ENCODE measurements at regions not wholly inside any gene's neighbourhood (a gene's known extent, or its start where the extent isn't known, plus 50 kb on each side); places are given as distances from the start of the nearest gene placed in this dataset.

GRCh38 chr14:97452314-97452713 lies 655.1 kb downstream of the VRK1 start:
- Mint-ChIP-seq H3K9me3 (peaks cover 3% of the 10 kb centered on the region), H3K27ac (no peak overlapping the region), H3K36me3 (ENCODE audit: low read depth) (peaks cover 21% of the 10 kb centered on the region), H3K4me3 (no peak overlapping the region), H3K27me3 (no peaks in the 10 kb centered on the region), H3K4me1 (peaks cover 34% of the 10 kb centered on the region)
- CTCF ChIA-PET, result interaction anchor here (1.3 to 2.4 kb wide), 2 partner anchors 10 to 133 kb away, joined by 5 to 8 read pairs; no protein-coding TSS in a partner anchor
- no peak for DNase-seq
- POLR2A ChIA-PET, result interaction anchor here (0.6 kb wide), 1 partner anchor 44 kb away, joined by 3 read pairs; no protein-coding TSS in a partner anchor

GRCh38 chr14:97453991-97454390 lies 656.8 kb downstream of the VRK1 start:
- H3K36me3 Mint-ChIP-seq (ENCODE audit: low read depth), result peaks cover 28% of the 10 kb centered on the region
- H3K4me1 Mint-ChIP-seq, result peaks cover 48% of the 10 kb centered on the region
- no peak overlapping the region for H3K27ac Mint-ChIP-seq
- peaks cover 3% of the 10 kb centered on the region for H3K9me3 Mint-ChIP-seq
- no peak overlapping the region for H3K4me3 Mint-ChIP-seq
- ChIA-PET CTCF (no interaction called here), POLR2A (no interaction called here)
- no peak for DNase-seq
- no peaks in the 10 kb centered on the region for H3K27me3 Mint-ChIP-seq

- Mint-ChIP-seq H3K4me3 (no peak overlapping the region), H3K27ac (peak overlapping the region; percentile 98), H3K4me1 (peaks cover 62% of the 10 kb centered on the region), H3K9me3 (peaks cover 10% of the 10 kb centered on the region), H3K27me3 (no peaks in the 10 kb centered on the region), H3K36me3 (ENCODE audit: low read depth) (peaks cover 39% of the 10 kb centered on the region)
- CTCF ChIA-PET, result interaction anchor here (1.0 to 2.6 kb wide), 4 partner anchors 12 to 520 kb away, joined by 3 to 12 read pairs (median 6); no protein-coding TSS in a partner anchor
- POLR2A ChIA-PET, result interaction anchor here (0.9 to 4.0 kb wide), 11 partner anchors 8 to 149 kb away, joined by 3 to 23 read pairs (median 6); no protein-coding TSS in a partner anchor
- no peak for DNase-seq
These were observed 659.3 kb downstream of the VRK1 start for GRCh38 chr14:97456462-97456861.

- ChIA-PET CTCF (interaction anchor here (1.0 to 2.6 kb wide), 5 partner anchors 12 to 536 kb away, joined by 3 to 12 read pairs (median 3); no protein-coding TSS in a partner anchor), POLR2A (interaction anchor here (0.7 to 4.0 kb wide), 14 partner anchors 9 to 1528 kb away, joined by 3 to 23 read pairs (median 5); no protein-coding TSS in a partner anchor)
- no peaks in the 10 kb centered on the region for H3K27me3 Mint-ChIP-seq
- H3K27ac Mint-ChIP-seq, result peak overlapping the region; percentile 98
- peak overlapping the region; percentile 37 for H3K4me3 Mint-ChIP-seq
- H3K36me3 Mint-ChIP-seq (ENCODE audit: low read depth), result peaks cover 44% of the 10 kb centered on the region
- peaks cover 58% of the 10 kb centered on the region for H3K4me1 Mint-ChIP-seq
- H3K9me3 Mint-ChIP-seq, result peaks cover 12% of the 10 kb centered on the region
- peak; percentile 79 for DNase-seq
These were observed 659.8 kb downstream of the VRK1 start for GRCh38 chr14:97456958-97457357.

- DNase-seq, result no peak
- Mint-ChIP-seq H3K27ac (peak overlapping the region; percentile 98), H3K36me3 (ENCODE audit: low read depth) (peaks cover 47% of the 10 kb centered on the region), H3K27me3 (no peaks in the 10 kb centered on the region), H3K9me3 (peaks cover 17% of the 10 kb centered on the region), H3K4me3 (peak overlapping the region; percentile 89), H3K4me1 (peaks cover 52% of the 10 kb centered on the region)
- CTCF ChIA-PET, result interaction anchor here (1.0 to 2.6 kb wide), 7 partner anchors 13 to 536 kb away, joined by 3 to 12 read pairs (median 6); no protein-coding TSS in a partner anchor
- POLR2A ChIA-PET, result interaction anchor here (0.7 to 4.0 kb wide), 20 partner anchors 10 to 1814 kb away, joined by 3 to 23 read pairs (median 5); partner anchors contain the start of gene BCL11B
These were observed 660.4 kb downstream of the VRK1 start for GRCh38 chr14:97457575-97458085.

- CTCF ChIA-PET, result interaction anchor here (0.6 to 2.6 kb wide), 9 partner anchors 14 to 1808 kb away, joined by 3 to 12 read pairs (median 4); no protein-coding TSS in a partner anchor
- Mint-ChIP-seq H3K4me1 (peaks cover 52% of the 10 kb centered on the region), H3K36me3 (ENCODE audit: low read depth) (peaks cover 52% of the 10 kb centered on the region), H3K27me3 (no peaks in the 10 kb centered on the region), H3K4me3 (peak overlapping the region; percentile 89), H3K9me3 (peaks cover 23% of the 10 kb centered on the region), H3K27ac (peak overlapping the region; percentile 98)
- no peak for DNase-seq
- POLR2A ChIA-PET, result interaction anchor here (0.6 to 4.0 kb wide), 19 partner anchors 10 to 1816 kb away, joined by 3 to 23 read pairs (median 6); partner anchors contain the start of gene BCL11B
These were observed 661.1 kb downstream of the VRK1 start for GRCh38 chr14:97458255-97458654.

- peaks cover 57% of the 10 kb centered on the region for H3K36me3 Mint-ChIP-seq (ENCODE audit: low read depth)
- peak; percentile 87 for DNase-seq
- H3K4me1 Mint-ChIP-seq, result peaks cover 52% of the 10 kb centered on the region
- CTCF ChIA-PET, result interaction anchor here (0.6 to 2.6 kb wide), 9 partner anchors 14 to 1808 kb away, joined by 3 to 12 read pairs (median 4); no protein-coding TSS in a partner anchor
- H3K9me3 Mint-ChIP-seq, result peaks cover 26% of the 10 kb centered on the region
- H3K27ac Mint-ChIP-seq, result peak overlapping the region; percentile 98
- H3K4me3 Mint-ChIP-seq, result peak overlapping the region; percentile 89
- POLR2A ChIA-PET, result interaction anchor here (0.6 to 4.0 kb wide), 25 partner anchors 10 to 1816 kb away, joined by 3 to 23 read pairs (median 4); partner anchors contain the start of gene BCL11B
- H3K27me3 Mint-ChIP-seq, result no peaks in the 10 kb centered on the region
These were observed 661.7 kb downstream of the VRK1 start for GRCh38 chr14:97458661-97459579.

GRCh38 chr14:97462081-97462480 lies 664.9 kb downstream of the VRK1 start:
- no peak overlapping the region for H3K27ac Mint-ChIP-seq
- DNase-seq, result no peak
- POLR2A ChIA-PET, result interaction anchor here (1.1 kb wide), 1 partner anchor 140 kb away, joined by 4 read pairs; no protein-coding TSS in a partner anchor
- H3K36me3 Mint-ChIP-seq (ENCODE audit: low read depth), result peaks cover 68% of the 10 kb centered on the region
- H3K27me3 Mint-ChIP-seq, result no peaks in the 10 kb centered on the region
- no peak overlapping the region for H3K4me3 Mint-ChIP-seq
- CTCF ChIA-PET, result no interaction called here
- peaks cover 36% of the 10 kb centered on the region for H3K9me3 Mint-ChIP-seq
- peaks cover 32% of the 10 kb centered on the region for H3K4me1 Mint-ChIP-seq

GRCh38 chr14:97468220-97468619 lies 671.0 kb downstream of the VRK1 start:
- Mint-ChIP-seq H3K4me1 (peaks cover 1% of the 10 kb centered on the region), H3K36me3 (ENCODE audit: low read depth) (peaks cover 85% of the 10 kb centered on the region), H3K9me3 (peaks cover 22% of the 10 kb centered on the region), H3K27ac (no peak overlapping the region), H3K4me3 (no peak overlapping the region), H3K27me3 (no peaks in the 10 kb centered on the region)
- POLR2A ChIA-PET, result interaction anchor here (1.4 kb wide), 1 partner anchor 9 kb away, joined by 3 read pairs; no protein-coding TSS in a partner anchor
- no peak for DNase-seq
- CTCF ChIA-PET, result no interaction called here

GRCh38 chr14:97477353-97477752 lies 680.2 kb downstream of the VRK1 start:
- H3K4me1 Mint-ChIP-seq, result no peaks in the 10 kb centered on the region
- no peak for DNase-seq
- ChIA-PET POLR2A (no interaction called here), CTCF (no interaction called here)
- H3K4me3 Mint-ChIP-seq, result no peak overlapping the region
- no peaks in the 10 kb centered on the region for H3K27me3 Mint-ChIP-seq
- H3K27ac Mint-ChIP-seq, result no peak overlapping the region
- no peaks in the 10 kb centered on the region for H3K9me3 Mint-ChIP-seq
- H3K36me3 Mint-ChIP-seq (ENCODE audit: low read depth), result peaks cover 36% of the 10 kb centered on the region

- Mint-ChIP-seq H3K4me1 (peaks cover 4% of the 10 kb centered on the region), H3K9me3 (no peaks in the 10 kb centered on the region), H3K4me3 (no peak overlapping the region), H3K27me3 (no peaks in the 10 kb centered on the region), H3K27ac (no peak overlapping the region), H3K36me3 (ENCODE audit: low read depth) (no peaks in the 10 kb centered on the region)
- ChIA-PET POLR2A (no interaction called here), CTCF (no interaction called here)
- DNase-seq, result no peak
These were observed 688.0 kb downstream of the VRK1 start for GRCh38 chr14:97485201-97485600.

- ChIA-PET CTCF (no interaction called here), POLR2A (no interaction called here)
- Mint-ChIP-seq H3K36me3 (ENCODE audit: low read depth) (no peaks in the 10 kb centered on the region), H3K9me3 (peaks cover 5% of the 10 kb centered on the region), H3K27me3 (no peaks in the 10 kb centered on the region), H3K4me1 (peaks cover 4% of the 10 kb centered on the region), H3K27ac (no peak overlapping the region), H3K4me3 (no peak overlapping the region)
- no peak for DNase-seq
These were observed 689.5 kb downstream of the VRK1 start for GRCh38 chr14:97486601-97487120.
